ENCODE measurements at regions not wholly inside any gene's neighbourhood (a gene's known extent, or its start where the extent isn't known, plus 50 kb on each side); places are given as distances from the start of the nearest gene placed in this dataset.

DNA sequence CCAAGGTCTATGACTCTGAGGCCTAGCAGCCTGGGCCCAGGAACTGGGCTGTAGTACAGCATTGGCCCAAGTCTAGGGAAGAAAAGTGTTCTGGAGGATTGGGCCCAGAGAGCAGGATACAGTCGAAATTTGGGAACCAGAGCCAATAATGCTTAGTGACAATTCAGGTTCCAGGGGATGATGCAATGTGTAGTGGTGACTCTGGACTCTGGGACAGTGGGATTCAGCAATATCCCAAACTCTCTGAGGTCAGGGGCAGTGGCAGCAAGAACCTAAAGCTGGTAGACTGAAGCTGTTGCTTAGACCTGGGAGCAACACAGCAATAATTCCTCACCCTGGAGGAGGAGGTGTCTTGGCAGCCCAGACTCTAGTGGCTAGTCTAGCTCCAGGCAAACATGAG lies 545.5 kb upstream of the ARGLU1 start:
- DNase-seq (ENCODE audit: low spot score) = no peak

DNA sequence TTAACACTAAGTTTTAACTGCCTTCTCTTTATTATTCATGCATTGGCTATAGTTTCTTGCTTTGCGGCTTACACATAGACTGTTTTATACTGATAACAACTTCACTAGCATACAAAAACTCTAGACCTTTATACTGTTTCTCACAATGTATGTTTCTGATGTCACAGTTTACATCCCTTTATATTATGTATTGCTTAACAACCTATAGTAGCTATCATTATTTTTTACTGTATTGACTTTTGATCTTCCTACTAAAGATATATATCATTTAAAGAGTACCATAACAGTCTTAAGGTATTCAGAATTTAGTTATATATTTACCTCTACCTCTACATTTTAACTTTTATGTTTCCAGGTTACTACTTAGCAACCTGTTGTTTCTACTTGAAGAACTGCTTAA lies 543.3 kb upstream of the ARGLU1 start:
- DNase-seq (ENCODE audit: low spot score) = no peak

DNA sequence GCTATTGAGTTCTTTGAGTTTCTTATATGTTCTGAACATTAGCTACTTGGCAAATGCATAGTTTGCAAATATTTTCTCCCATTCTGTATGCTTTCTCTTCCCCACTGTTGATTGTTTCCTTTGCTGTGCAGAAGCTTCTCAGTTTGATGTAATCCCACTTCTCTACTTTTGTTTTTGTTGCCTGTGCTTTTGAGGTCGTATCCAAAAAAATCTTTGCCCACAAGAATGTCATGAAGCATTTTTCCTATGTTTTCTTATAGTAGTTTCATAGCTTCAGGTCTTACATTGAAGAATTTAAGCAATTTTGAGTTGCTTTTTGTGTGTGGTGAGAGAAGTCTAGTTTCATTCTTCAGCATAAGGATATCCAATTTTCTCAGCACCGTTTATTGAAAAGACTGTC lies 536.7 kb upstream of the ARGLU1 start:
- no peak for DNase-seq (ENCODE audit: low spot score)

DNA sequence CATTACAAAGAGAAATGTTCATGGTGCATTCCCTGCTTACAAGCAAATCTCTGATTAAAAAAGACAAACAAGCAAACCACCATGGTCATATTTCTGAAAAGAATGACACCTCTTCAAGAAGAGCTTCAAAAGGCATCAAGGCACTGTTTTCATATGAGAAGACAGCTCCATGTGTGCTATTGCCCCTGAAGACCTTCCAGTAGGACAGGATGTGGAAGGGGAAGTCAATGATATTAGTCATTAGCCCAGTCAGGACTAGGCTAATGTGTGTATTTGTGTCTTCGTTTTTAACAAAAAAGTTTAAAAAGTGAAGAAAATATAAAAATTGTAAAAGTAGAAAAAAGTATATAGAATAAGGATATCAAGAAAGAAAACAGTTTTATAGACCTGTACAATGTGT lies 534.7 kb upstream of the ARGLU1 start:
- DNase-seq (ENCODE audit: low spot score) = no peak

DNA sequence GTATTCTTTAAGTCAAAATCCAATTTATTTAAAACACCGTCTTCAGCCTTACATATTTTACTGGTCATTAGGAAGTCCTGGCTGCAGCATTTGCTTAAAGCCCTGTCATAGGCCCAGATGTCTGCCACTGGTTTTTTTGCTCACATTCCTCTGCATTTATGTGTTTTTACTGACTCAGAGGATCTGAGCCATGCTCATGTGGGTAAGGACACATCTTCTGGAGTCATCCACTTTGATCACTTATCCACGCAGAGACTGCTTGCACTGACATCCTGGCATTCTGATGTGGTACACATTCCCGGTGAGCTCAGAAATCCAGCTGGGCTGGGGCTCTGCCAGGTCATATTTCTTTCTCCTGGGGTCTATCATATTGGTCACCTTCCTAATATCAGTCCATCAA lies 531.7 kb upstream of the ARGLU1 start:
- DNase-seq (ENCODE audit: low spot score) = no peak

DNA sequence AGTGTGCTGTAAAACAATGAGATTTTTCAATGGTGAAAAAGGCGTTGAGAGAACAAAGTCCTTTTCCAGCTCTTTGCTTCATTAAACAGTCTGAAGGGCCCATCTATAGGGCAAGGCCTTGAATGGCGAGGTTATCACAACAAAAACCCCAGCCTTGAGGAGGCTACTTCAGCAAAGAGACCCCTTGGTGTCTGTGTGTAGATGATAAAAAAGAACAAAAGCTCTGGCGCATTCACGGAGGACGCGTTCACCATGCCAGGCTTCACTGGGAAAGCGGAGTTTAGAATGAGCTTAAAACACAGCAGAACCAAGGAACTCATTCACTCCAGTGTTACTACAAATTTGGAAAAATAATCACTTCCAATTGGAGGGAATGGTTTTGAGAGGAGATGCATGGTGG lies 530.0 kb upstream of the ARGLU1 start:
- DNase-seq (ENCODE audit: low spot score) = no peak

DNA sequence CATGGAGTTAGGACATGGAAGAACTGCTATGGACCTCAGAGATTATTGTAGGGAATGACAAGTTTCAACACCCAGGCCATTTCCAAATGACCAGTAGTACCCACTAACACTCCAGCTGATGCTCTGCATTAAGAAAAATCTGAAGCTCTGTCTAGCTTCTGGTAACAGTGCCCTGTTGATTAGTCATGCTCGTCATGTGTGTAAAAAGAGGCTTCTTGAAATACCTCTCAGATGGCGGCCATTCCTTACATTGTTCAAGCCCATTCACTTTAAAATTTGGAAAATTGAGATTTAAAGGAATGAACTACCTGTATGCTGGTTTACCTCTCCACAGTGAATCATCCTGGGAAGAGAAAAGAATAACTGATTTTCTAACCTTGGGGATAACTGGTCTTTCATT lies 527.9 kb upstream of the ARGLU1 start:
- DNase-seq (ENCODE audit: low spot score) = no peak

DNA sequence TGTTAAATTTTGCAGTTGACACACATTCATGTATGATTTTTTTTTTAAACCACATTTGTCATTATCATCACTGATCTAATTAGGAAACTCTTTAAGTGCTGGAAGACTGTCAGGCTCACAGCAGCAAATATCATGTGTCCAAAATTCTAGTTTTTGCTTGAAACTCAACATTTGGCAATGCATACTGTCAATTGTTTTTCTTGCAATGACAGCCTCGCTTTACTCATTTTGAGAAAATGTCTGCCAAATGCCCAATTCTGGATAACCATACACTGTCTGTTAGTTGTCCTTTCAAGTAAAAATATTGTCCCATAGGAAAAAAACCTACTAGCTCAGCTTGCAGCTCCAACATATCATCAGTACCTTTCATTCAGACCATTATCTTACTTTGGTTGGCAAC lies 523.9 kb upstream of the ARGLU1 start:
- DNase-seq (ENCODE audit: low spot score) = no peak

DNA sequence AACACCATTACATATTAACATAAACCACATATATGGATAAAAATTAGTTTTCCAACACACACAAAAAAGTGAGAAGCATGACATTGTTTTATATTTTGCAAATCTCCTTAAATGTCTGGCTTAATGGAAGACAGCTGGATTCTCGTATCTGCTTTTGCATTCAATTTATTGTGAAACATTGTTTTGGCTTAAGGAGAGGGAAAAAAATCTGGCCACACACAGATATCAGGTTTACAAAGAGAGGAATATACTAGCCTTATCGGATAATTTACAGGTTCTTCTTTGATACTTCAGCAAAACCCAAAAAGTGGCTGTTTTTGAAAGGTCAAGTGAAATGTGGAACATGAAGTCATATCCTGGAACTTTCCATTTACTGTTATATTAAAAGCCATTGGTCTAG lies 523.5 kb upstream of the ARGLU1 start:
- no peak for DNase-seq (ENCODE audit: low spot score)

DNA sequence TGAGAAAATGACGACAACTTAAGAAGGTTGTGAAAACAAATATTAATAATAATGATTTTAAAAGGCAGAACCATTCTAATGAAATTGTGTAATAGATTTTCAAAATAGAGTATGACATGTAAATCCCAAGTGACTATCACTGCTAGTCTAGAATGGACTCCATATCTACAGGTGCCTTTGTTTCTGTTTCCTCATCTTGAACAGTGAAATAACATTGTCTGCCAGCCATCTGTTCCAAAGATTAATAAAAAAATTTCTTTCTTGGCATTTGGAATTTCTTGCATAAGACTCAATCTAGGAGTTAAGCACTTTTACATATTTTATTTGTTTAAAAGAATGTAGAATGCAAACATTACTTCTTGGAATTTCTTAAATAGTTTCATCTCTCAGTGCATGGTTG lies 520.1 kb upstream of the ARGLU1 start:
- no peak for DNase-seq (ENCODE audit: low spot score)

DNA sequence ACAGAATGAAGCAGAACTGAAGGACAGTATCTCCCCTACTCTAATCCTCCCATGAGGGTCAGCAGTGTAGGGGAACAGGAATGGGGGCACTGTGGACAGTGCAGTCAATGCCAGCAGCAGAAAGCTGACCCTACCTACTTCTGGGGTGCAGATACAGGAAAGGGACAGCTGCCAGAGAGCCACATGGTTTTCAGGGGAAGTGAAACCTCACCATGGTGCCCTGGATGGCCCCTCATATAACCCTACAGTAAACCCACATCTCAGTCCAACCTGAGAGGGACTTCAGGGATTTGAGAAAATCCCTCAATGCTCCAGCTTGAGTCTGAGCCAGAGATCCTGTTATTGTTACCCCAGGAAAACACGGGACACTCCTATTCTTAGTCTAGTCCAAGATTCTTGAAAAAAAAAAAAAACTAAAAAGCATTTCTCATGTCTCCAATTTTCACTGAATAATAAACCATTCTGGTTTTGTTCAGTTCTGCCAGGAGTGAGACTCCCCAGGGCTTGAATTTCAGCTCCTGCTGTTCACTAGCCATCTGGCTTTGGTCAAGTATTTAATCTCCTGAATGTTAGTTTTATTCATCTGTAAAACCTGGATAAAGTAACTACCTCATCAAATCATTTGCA lies 511.6 kb upstream of the ARGLU1 start:
- DNase-seq (ENCODE audit: low spot score) = no peak

DNA sequence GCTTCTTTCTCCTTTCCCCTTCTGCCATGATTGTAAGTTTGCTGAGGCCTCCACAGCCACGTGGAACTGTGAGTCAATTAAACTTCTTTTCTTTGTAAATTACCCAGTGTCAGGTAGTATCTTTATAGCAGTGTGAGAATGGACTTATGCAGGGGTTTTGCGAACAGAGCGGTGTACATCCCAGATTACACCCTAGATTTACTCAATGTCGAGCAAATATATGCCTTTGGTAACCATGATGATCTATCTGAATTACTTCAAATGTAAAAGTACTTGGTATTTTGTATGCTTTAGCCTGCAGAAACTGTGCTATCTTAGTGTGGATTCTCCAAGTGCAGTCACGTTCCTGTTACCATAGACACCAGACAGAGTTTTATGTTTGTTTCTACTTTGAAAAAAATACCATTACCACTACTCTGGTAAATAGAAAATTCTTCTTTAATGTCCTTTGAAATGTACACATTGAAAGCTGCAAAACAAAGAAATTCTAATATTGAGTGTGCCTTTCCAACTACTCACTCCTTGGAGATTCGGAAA lies 510.4 kb upstream of the ARGLU1 start:
- DNase-seq (ENCODE audit: low spot score) = no peak

DNA sequence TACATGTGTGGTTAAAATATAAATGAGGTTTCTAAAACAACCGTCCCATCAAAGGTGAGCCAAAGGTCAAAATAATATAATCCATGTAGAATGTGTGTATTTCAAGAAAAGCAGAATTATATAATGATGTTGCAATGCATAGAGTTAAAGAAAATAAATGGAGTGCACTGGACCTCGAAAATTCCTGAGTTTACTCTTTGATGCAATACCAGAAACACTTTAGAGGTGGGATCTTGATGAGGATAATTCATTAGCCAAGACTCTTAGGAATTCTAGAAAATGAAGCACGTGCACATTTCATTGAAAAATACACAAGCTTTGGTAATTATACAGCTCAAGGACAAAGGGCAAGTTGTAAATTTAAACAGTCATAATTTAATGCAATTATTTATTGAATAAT lies 508.9 kb upstream of the ARGLU1 start:
- DNase-seq (ENCODE audit: low spot score) = no peak

DNA sequence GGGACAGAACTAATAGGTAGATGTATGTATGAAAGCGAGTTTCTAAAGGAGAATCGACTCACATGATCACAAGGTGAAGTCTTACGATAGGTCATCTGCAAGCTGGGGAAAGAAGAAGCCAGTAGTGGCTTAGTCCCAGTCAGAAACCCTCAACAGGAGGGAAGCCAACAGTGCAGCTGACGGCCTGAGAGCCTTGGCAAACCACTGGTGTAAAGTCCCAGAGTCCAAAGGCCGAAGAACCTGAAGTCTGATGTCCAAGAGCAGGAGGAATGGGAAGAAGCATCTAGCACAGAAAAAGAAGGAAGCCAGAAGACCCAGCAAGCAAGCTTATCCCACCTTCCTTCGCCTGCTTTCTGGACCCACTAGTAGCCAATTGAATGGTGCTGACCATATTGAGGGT lies 507.6 kb upstream of the ARGLU1 start:
- no peak for DNase-seq (ENCODE audit: low spot score)

DNA sequence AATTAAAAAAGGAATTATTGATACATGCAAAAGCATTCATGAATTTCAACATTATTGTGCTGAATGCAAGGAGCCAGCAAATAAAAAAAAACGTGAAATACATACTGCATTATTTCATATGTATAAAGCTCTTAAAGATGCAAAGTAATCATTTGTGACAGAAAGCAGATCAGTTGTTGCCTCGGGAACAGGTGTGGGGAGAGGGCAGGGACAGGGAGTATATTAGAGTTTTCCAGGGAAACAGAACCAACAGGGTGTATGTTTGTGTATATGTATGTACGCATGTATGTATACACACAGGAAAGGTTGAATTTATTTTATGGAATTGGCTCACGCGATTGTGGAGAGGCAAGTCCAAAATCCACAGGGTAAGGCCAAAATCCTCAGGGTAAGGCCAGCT lies 502.9 kb upstream of the ARGLU1 start:
- no peak for DNase-seq (ENCODE audit: low spot score)

DNA sequence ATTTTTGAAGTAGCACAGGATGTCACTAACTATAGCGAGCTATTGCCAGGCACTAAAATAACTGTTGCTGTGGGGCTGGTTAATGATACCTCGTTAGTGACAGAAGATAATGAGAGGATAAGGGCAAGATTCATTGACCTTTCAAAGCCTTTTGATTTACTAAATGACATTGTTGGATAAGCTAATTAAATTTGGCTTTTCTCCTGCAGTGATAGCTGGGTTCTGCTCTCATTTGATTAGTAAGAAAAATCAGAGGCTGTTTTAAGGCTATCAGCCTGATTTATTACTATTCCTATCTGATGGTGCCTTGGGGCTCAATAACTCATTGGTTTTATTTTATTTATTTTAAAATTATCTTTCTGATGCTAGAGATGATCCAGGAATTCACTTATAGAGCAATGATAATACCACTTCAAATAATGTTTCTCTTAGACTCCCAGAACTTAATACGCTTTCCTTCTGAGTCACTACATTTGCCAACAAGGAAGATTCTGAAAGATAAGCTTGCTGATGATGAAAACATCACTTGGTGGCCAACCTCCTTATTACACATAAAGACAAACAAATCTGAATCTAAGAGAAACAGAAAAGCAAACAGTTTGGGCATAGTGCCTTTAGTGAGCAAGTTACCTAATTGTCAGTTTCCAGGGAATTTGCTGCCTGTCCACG lies 501.3 kb upstream of the ARGLU1 start:
- DNase-seq (ENCODE audit: low spot score) = no peak

DNA sequence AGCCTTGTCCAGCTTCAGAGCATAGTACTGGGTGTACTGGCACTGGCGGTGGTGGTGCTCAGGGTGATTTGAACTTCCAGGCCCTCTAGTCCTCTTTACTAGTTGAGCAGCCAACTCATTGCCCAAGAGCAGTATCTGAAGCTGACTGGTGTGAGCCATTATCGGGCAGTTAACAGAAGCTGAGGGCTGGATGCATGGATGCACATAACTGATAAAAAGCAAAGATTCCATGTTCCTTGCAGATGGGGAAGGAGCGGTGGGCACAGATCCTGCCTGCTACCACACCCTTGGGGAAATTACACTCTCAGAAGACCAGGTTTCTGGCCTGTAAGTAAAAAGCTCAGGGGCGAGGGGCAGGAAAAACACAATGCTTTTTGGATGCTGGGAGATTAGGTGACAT lies 499.4 kb upstream of the ARGLU1 start:
- no peak for DNase-seq (ENCODE audit: low spot score)

DNA sequence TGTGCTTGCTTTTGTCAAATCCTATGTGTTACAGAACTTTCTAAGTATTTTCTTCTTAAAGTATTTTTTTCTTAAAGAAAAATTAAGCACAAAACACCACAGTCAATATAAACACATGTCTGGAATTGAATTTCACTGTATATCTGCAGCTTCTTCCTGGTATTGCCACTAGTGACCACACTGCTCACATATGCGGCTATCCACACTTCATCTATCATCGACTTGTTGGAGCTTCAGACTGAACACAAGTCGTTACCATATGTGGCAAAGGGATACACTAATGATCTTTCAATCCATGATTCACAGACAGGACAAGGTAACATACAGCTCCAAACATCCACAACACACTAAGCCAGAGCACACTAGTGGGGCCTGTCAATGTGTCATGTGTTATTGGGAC lies 498.4 kb upstream of the ARGLU1 start:
- DNase-seq (ENCODE audit: low spot score) = no peak

DNA sequence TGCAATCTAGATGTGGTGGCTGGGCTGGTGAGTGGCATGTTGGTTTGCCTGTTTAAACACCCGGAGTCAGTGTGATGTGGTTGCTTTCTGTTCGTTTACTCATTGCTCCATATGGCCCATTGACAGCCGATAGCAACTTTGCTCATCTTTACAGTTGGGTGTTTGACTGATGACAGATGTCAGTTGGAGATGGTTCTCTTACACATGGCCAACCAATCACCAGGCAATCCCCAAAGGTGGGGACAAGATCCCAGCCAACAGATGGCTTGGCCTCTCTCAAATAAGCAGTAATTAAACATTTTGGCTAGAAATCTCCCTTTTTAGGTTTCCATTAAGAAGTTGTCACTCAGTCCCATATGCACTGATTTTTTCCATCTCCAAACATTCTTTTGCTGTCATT lies 497.1 kb upstream of the ARGLU1 start:
- no peak for DNase-seq (ENCODE audit: low spot score)

DNA sequence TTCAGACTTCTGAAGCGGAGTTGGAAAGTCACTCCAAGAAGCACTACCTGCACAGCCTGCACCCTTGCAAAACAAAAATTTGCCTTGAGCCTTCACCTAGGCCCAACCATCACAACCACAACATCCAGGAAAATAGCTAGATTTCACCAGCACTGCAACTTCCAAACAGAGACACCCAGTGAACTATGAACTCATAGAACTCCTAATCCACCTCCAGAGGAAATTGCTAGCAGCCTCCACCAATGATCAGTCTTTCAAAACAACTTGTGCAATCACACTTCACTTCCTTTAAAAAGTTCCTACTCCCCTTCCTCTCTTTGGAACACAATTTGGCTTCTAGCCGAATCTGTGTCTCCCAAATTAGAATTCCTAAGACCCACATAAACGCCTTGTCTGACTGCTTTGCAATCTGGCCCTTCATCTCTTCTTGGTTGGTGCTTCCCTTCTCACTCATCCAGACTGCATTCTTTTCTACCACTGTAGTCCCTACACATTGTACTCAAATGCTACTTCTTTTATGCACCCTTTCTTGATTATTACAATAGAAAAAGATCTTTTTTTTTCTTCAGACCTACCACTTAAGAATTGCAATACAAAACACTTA lies 489.2 kb upstream of the ARGLU1 start:
- DNase-seq (ENCODE audit: low spot score) = no peak

DNA sequence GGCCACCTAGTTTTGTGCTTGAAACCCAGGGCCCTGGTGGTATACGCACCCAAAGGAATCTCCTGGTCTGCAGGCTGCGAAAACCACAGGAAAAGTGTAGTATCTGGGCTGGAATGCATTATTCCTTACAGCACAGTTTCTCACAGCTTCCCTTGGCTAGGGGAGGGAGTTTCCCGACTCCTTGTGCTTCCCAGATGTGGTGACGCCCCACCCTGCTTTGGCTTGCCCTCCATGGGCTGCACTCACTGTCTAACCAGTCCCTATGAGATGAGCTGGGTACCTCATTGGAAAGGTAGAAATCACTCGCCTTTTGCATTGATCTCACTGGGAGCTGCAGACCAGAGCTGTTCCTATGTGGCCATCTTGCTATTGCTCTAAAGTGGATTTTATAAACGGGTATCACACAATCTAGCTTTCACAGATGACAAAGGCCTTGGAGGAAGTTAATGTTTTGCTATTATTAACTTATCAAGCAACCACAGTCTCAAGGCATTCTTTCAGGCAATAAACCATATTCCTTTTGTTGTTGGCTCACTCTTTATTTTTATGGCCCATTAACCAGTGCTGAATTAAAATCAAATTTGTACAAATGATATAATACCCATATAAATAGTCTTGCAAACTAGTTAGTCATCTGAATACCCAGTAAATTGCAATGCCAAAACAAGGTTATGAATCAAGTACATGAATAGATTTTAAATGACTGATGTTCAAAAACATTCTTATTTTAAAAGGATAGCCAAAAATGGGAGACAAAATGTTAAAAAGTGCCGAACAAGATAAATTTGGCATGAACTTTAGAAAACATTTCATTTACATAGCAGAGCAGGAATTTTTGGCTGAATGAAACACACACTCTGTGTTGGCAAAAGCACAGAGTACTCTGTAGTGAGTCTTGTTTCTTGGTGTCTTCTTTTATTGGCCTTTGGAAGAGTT lies 475.4 kb upstream of the ARGLU1 start:
- DNase-seq (ENCODE audit: low spot score) = no peak

DNA sequence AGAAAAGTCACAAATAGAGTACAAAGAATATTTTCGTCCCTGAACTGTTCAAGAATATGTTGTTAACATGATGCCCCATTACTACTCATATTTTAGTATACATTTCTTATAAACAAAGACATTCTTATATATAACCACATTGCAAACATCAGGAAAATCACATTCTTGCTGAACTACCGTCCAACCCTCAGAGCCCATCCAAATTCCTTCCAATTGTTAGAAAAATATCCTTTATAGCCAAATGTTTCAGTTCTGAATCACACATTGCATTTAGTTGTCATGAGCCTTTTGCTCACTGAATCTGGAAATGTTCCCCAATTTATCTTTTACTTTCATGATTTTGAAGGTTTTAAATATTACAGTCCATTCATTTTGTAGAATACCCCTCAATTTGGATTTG lies 467.8 kb upstream of the ARGLU1 start:
- no peak for DNase-seq (ENCODE audit: low spot score)

DNA sequence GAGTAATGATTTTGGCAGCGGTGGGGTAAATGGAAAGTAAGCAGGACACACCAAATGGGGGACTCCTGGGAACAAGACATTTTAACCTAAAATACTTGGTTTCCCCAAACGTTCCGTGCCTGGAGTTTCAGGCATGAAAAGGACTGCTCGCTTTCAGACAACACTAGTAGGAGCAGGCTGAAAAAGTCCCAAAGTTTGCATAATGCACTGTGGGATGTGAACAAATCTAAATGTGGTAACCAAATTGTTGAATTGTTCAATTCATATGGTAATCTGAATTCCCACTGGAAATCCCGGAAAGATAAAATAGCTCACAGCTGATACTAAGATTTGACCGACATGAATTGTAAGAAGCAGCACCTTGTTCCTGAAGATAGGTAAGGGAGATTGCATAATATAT lies 467.2 kb upstream of the ARGLU1 start:
- DNase-seq (ENCODE audit: low spot score) = no peak

Measured in globus pallidus (tissue), 1 donor.